ENCODE measurements at regions not wholly inside any gene's neighbourhood (a gene's known extent, or its start where the extent isn't known, plus 50 kb on each side); places are given as distances from the start of the nearest gene placed in this dataset.

DNA sequence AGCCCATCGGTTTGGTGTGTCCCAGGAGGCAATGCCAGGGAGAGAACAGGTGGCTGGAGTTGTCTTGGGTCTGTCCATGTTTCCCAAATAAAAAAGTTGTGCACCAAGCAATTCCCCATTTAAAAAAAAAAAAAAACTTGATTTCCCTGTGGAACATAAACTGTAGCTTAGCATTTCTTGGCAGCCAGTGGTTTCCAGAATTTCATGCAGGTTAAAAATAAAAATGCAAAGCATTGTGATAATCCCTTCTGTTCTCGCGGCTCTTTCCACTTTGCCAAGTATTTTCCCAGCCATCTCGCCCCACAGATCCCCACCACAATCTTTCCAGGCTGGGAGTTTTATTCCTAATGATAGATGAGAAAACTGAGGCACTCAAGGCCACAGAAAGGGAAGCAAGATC lies 51.4 kb upstream of the MSX1 start:
- BruUV-seq (replicated peaks), result no TSS peak
- no peak for DNase-seq (ENCODE audit: low spot score)
- H3K4me1 ChIP-seq (ENCODE audit: insufficient read depth, low read length, poor library complexity, severe bottlenecking), result no peaks in the 10 kb centered on the region
- H3K9me3 ChIP-seq (ENCODE audit: low read depth, low read length, poor library complexity, severe bottlenecking), result no peaks in the 10 kb centered on the region
- no peak overlapping the region for H3K27ac ChIP-seq (ENCODE audit: low read depth, low read length, poor library complexity, severe bottlenecking)
- intact Hi-C loops (cut with micrococcal nuclease; ENCODE audit: unreplicated experiment), result no loop called here
- no peaks in the 10 kb centered on the region for H3K36me3 ChIP-seq (ENCODE audit: insufficient read depth, low read length, poor library complexity, severe bottlenecking)
- H3K27me3 ChIP-seq (replicated peaks; ENCODE audit: insufficient read depth, low read depth, low read length, poor library complexity), result peaks cover 9% of the 10 kb centered on the region
- TF ChIP-seq EZH2 (IDR thresholded peaks at IDR 0.05; ENCODE audit: borderline replicate concordance, low read depth, low read length, poor library complexity, severe bottlenecking), result no peak
- TF ChIP-seq, protein P1, sequence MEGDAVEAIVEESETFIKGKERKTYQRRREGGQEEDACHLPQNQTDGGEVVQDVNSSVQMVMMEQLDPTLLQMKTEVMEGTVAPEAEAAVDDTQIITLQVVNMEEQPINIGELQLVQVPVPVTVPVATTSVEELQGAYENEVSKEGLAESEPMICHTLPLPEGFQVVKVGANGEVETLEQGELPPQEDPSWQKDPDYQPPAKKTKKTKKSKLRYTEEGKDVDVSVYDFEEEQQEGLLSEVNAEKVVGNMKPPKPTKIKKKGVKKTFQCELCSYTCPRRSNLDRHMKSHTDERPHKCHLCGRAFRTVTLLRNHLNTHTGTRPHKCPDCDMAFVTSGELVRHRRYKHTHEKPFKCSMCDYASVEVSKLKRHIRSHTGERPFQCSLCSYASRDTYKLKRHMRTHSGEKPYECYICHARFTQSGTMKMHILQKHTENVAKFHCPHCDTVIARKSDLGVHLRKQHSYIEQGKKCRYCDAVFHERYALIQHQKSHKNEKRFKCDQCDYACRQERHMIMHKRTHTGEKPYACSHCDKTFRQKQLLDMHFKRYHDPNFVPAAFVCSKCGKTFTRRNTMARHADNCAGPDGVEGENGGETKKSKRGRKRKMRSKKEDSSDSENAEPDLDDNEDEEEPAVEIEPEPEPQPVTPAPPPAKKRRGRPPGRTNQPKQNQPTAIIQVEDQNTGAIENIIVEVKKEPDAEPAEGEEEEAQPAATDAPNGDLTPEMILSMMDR (conservative IDR thresholded peaks at IDR 0.05; ENCODE audit: low read depth, low read length), result no peak
- ChIA-PET POLR2A (ENCODE audit: low non-redundant PET) (no interaction called here), CTCF (no interaction called here)
- no peak overlapping the region for H3K4me3 ChIP-seq (ENCODE audit: low read depth, low read length, poor library complexity, severe bottlenecking)

DNA sequence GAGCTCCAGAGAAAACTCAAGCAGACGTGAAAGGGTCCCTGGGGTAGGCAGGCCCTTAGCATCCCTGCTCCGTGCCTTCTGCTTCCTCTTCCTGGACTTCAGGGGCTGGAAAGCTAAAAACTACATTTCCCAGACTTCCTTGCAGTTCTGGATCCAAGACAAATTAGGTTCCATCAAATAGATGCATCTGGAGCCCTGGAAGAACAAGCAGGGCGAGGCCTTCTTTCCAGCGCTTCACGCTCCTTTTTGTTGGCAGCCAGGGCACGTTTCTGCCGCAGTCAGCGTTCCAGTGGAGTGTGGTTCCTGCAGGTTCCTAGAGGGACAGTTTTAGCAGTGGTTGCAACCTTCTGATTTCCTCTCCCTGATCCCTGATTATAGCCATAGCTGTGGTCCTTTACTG lies 53.6 kb upstream of the MSX1 start:
- TF ChIP-seq, protein P1 (conservative IDR thresholded peaks at IDR 0.05; ENCODE audit: low read depth, low read length), result no peak
- no peak for TF ChIP-seq EZH2 (IDR thresholded peaks at IDR 0.05; ENCODE audit: borderline replicate concordance, low read depth, low read length, poor library complexity, severe bottlenecking)
- Histone ChIP-seq H3K27me3 (replicated peaks; ENCODE audit: insufficient read depth, low read depth, low read length, poor library complexity) (no peaks in the 10 kb centered on the region), H3K4me1 (ENCODE audit: insufficient read depth, low read length, poor library complexity, severe bottlenecking) (no peaks in the 10 kb centered on the region), H3K4me3 (ENCODE audit: low read depth, low read length, poor library complexity, severe bottlenecking) (no peak overlapping the region), H3K36me3 (ENCODE audit: insufficient read depth, low read length, poor library complexity, severe bottlenecking) (no peaks in the 10 kb centered on the region), H3K9me3 (ENCODE audit: low read depth, low read length, poor library complexity, severe bottlenecking) (no peaks in the 10 kb centered on the region), H3K27ac (ENCODE audit: low read depth, low read length, poor library complexity, severe bottlenecking) (no peak overlapping the region)
- BruUV-seq (replicated peaks), result no TSS peak
- POLR2A ChIA-PET (ENCODE audit: low non-redundant PET), result no interaction called here
- CTCF ChIA-PET, result no interaction called here
- no peak for DNase-seq (ENCODE audit: low spot score)
- intact Hi-C loops (cut with micrococcal nuclease; ENCODE audit: unreplicated experiment), result no loop called here

DNA sequence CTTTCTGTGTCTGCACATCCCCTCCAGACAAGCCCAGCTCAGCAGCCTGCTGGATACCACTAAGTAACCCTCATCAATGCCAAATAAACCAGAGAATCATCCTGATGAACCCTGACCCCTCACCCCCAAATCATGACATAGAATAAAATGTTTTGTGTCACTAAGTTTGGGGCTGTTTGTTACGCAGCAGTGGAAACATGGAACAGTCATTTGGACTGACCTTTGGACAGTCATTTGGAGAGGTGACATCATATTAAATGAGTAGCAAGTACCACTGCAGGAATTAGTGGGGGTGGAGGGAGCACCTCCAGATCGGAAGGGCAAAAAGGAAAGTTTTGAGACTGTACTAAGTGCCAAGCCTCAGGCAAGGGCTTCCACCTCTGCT lies 55.6 kb upstream of the MSX1 start:
- H3K27me3 ChIP-seq (replicated peaks; ENCODE audit: insufficient read depth, low read depth, low read length, poor library complexity), result peaks cover 10% of the 10 kb centered on the region
- H3K9me3 ChIP-seq (ENCODE audit: low read depth, low read length, poor library complexity, severe bottlenecking), result no peaks in the 10 kb centered on the region
- H3K36me3 ChIP-seq (ENCODE audit: insufficient read depth, low read length, poor library complexity, severe bottlenecking), result no peaks in the 10 kb centered on the region
- intact Hi-C loops (cut with micrococcal nuclease; ENCODE audit: unreplicated experiment), result no loop called here
- H3K4me3 ChIP-seq (ENCODE audit: low read depth, low read length, poor library complexity, severe bottlenecking), result no peak overlapping the region
- H3K4me1 ChIP-seq (ENCODE audit: insufficient read depth, low read length, poor library complexity, severe bottlenecking), result no peaks in the 10 kb centered on the region
- TF ChIP-seq, protein P1 (conservative IDR thresholded peaks at IDR 0.05; ENCODE audit: low read depth, low read length), result no peak
- no peak for TF ChIP-seq EZH2 (IDR thresholded peaks at IDR 0.05; ENCODE audit: borderline replicate concordance, low read depth, low read length, poor library complexity, severe bottlenecking)
- CTCF ChIA-PET, result no interaction called here
- H3K27ac ChIP-seq (ENCODE audit: low read depth, low read length, poor library complexity, severe bottlenecking), result no peak overlapping the region
- POLR2A ChIA-PET (ENCODE audit: low non-redundant PET), result no interaction called here
- BruUV-seq (replicated peaks), result no TSS peak
- no peak for DNase-seq (ENCODE audit: low spot score)
